ENCODE measurements at regions not wholly inside any gene's neighbourhood (a gene's known extent, or its start where the extent isn't known, plus 50 kb on each side); places are given as distances from the start of the nearest gene placed in this dataset.
"Not testable (repeated sequence)": the region's sequence is repeated elsewhere in the genome, so short reads cannot be mapped to it uniquely, and the experiment has no call there.

GRCh38 chr11:49817705-49818430, 134.3 kb upstream of the OR4C13 start:
- not testable (repeated sequence) for DNase-seq (ENCODE audit: low spot score)

- not testable (repeated sequence) for DNase-seq (ENCODE audit: low spot score)
Observed at GRCh38 chr11:49823188-49823587, 129.0 kb upstream of the OR4C13 start.

GRCh38 chr11:49850541-49850940, 101.7 kb upstream of the OR4C13 start:
- not testable (repeated sequence) for DNase-seq (ENCODE audit: low spot score)

- DNase-seq (ENCODE audit: low spot score): no peak
Observed at GRCh38 chr11:49851511-49851910, 100.7 kb upstream of the OR4C13 start.

- DNase-seq (ENCODE audit: low spot score): no peak
Observed at GRCh38 chr11:49851971-49852389, 100.2 kb upstream of the OR4C13 start.

- not testable (repeated sequence) for DNase-seq (ENCODE audit: low spot score)
Observed at GRCh38 chr11:49888875-49889274, 63.3 kb upstream of the OR4C13 start.

GRCh38 chr11:49891910-49892671, 60.1 kb upstream of the OR4C13 start:
- not testable (repeated sequence) for DNase-seq (ENCODE audit: low spot score)

- not testable (repeated sequence) for DNase-seq (ENCODE audit: low spot score)
Observed at GRCh38 chr11:49893442-49893841, 58.7 kb upstream of the OR4C13 start.
